SU-DHL-6 (cell line): ENCODE measurements at regions not wholly inside any gene's neighbourhood (a gene's known extent, or its start where the extent isn't known, plus 50 kb on each side); places are given as distances from the start of the nearest gene placed in this dataset.

Experiments
- H2AFZ ChIP-seq: fragments of 200-600 bp; sonication (generic); 2 replicates; pipeline ENCODE4 v1.6.1; 2014; ENCODE audit warnings: low read depth, mild to moderate bottlenecking, moderate library complexity, mixed read lengths, antibody characterized with exemption, low read length; ENCODE audit not compliant: severe bottlenecking
- H3F3A ChIP-seq: fragments of 200-600 bp; shearing (Covaris generic); 2 replicates; pipeline ENCODE4 v1.6.0; 2016; ENCODE audit warnings: antibody characterized with exemption, mild to moderate bottlenecking; ENCODE audit not compliant: insufficient read depth
- H3K27ac ChIP-seq: fragments of 200-600 bp; sonication (generic); 2 replicates; pipeline ENCODE4 v1.5.1; 2016; ENCODE audit warnings: low read depth, mild to moderate bottlenecking, low read length, moderate library complexity, mixed read lengths
- H3K27me3 ChIP-seq: fragments of 200-600 bp; sonication (generic), shearing (Covaris generic); 2 replicates; pipeline ENCODE4 v1.6.0; 2014; ENCODE audit warnings: mild to moderate bottlenecking, low read length
- H3K36me3 ChIP-seq: fragments of 200-600 bp; sonication (generic); 2 replicates; pipeline ENCODE4 v1.6.1; 2014; ENCODE audit warnings: mild to moderate bottlenecking, low read length, mixed read lengths
- H3K4me2 ChIP-seq: fragments of 300-600, 200-600 bp; shearing (Covaris generic), sonication (generic); 2 replicates; pipeline ENCODE4 v1.6.0; 2014; ENCODE audit warnings: low read length, low read depth, mild to moderate bottlenecking; ENCODE audit not compliant: poor library complexity, severe bottlenecking
- H3K4me3 ChIP-seq: fragments of 200-600 bp; sonication (generic); 2 replicates; pipeline ENCODE4 v1.5.1; 2014; ENCODE audit warnings: antibody characterized with exemption, low read length, mild to moderate bottlenecking, mixed read lengths; ENCODE audit not compliant: insufficient read depth, poor library complexity, severe bottlenecking
- H3K79me2 ChIP-seq: fragments of 200-600 bp; sonication (generic); 2 replicates; pipeline ENCODE4 v1.6.1; 2014; ENCODE audit warnings: mild to moderate bottlenecking, low read length, moderate library complexity; ENCODE audit not compliant: insufficient read depth
- H3K9ac ChIP-seq: fragments of 200-600 bp; sonication (generic); 2 replicates; pipeline ENCODE4 v1.7.0; 2014; ENCODE audit warnings: mild to moderate bottlenecking, low read length
- H3K9me2 ChIP-seq: fragments of 200-600 bp; sonication (generic); replicated peaks from 2 replicates; pipeline ENCODE4 v1.6.1; 2014; ENCODE audit warnings: low read length; ENCODE audit not compliant: insufficient read depth
- H3K9me3 ChIP-seq: fragments of 200-600 bp; sonication (generic); 2 replicates; pipeline ENCODE4 v1.6.1; 2014; ENCODE audit warnings: low read length, mixed read lengths; ENCODE audit not compliant: insufficient read depth
- H4K20me1 ChIP-seq: fragments of 200-600 bp; sonication (generic); 2 replicates; pipeline ENCODE4 v1.6.1; 2014; ENCODE audit warnings: low read depth, mild to moderate bottlenecking, antibody characterized with exemption, low read length, moderate library complexity, mixed read lengths
- CTCF ChIP-seq: fragments of 200-600 bp; sonication (generic); IDR thresholded peaks from one replicate; pipeline ENCODE4 v1.5.1; 2017; ENCODE audit warnings: antibody characterized with exemption, mild to moderate bottlenecking, low read length, moderate library complexity; ENCODE audit not compliant: insufficient read depth, poor library complexity, severe bottlenecking
- EZH2phosphoT487 ChIP-seq: fragments of 200-600 bp; sonication (generic), shearing (Covaris generic); conservative IDR thresholded peaks from 2 replicates; pipeline ENCODE4 v1.6.1; 2018; ENCODE audit warnings: mild to moderate bottlenecking, antibody characterized with exemption, low read length, moderate library complexity, mixed read lengths

GRCh38 chr4:154973244-154974035 lies 192.4 kb downstream of the RBM46 start:
- Histone ChIP-seq H3K4me2 (no peak overlapping the region), H3K79me2 (no peaks in the 10 kb centered on the region), H3K36me3 (no peaks in the 10 kb centered on the region), H3K27me3 (no peaks in the 10 kb centered on the region), H3F3A (no peaks in the 10 kb centered on the region), H3K9me3 (no peaks in the 10 kb centered on the region), H4K20me1 (no peaks in the 10 kb centered on the region), H2AFZ (no peak overlapping the region), H3K9ac (no peak overlapping the region), H3K27ac (no peak overlapping the region), H3K9me2 (no peaks in the 10 kb centered on the region), H3K4me3 (no peak overlapping the region)
- TF ChIP-seq EZH2phosphoT487 (no peak), CTCF (no peak)

- Histone ChIP-seq H4K20me1 (no peaks in the 10 kb centered on the region), H3K36me3 (no peaks in the 10 kb centered on the region), H3K9me2 (no peaks in the 10 kb centered on the region), H3K79me2 (no peaks in the 10 kb centered on the region), H3K4me2 (no peak overlapping the region), H3K27me3 (no peaks in the 10 kb centered on the region), H3F3A (no peaks in the 10 kb centered on the region), H2AFZ (no peak overlapping the region), H3K27ac (no peak overlapping the region), H3K9ac (no peak overlapping the region), H3K4me3 (no peak overlapping the region), H3K9me3 (no peaks in the 10 kb centered on the region)
- TF ChIP-seq CTCF: no peak
- TF ChIP-seq EZH2phosphoT487: no peak
Measured at GRCh38 chr4:154977228-154977627, 196.2 kb downstream of the RBM46 start.

- no peak overlapping the region for H3K4me2 ChIP-seq
Measured at GRCh38 chr4:154982187-154983047, 201.3 kb downstream of the RBM46 start.

More at GRCh38 chr4:154982187-154983047, 201.3 kb downstream of the RBM46 start:
- Histone ChIP-seq H3K9me2 (no peaks in the 10 kb centered on the region), H3K27me3 (no peaks in the 10 kb centered on the region), H3K4me3 (no peak overlapping the region), H2AFZ (no peak overlapping the region), H3K27ac (no peak overlapping the region), H3F3A (no peaks in the 10 kb centered on the region), H3K9ac (no peak overlapping the region), H4K20me1 (no peaks in the 10 kb centered on the region), H3K79me2 (no peaks in the 10 kb centered on the region), H3K9me3 (no peaks in the 10 kb centered on the region), H3K36me3 (no peaks in the 10 kb centered on the region)
- peak; percentile 45 for TF ChIP-seq CTCF
- no peak for TF ChIP-seq EZH2phosphoT487
